MM.1S (cell line): ENCODE measurements at regions not wholly inside any gene's neighbourhood (a gene's known extent, or its start where the extent isn't known, plus 50 kb on each side); places are given as distances from the start of the nearest gene placed in this dataset.

Experiments used
- DNase-seq: peaks from one replicate; pipeline ENCODE4 v3.0.0-alpha.2; 2015
- H2AFZ ChIP-seq: fragments of 300-600 bp; sonication (generic); 2 replicates; pipeline ENCODE4 v1.6.0; 2016; ENCODE audit warnings: antibody characterized with exemption, low read length
- H3F3A ChIP-seq: fragments of 300-600 bp; sonication (generic); 2 replicates; pipeline ENCODE4 v1.6.1; 2016; ENCODE audit warnings: mild to moderate bottlenecking, antibody characterized with exemption, low read length, moderate library complexity, mixed read lengths; ENCODE audit not compliant: insufficient read depth
- H3K27ac ChIP-seq: fragments of 300-600 bp; sonication (generic); 2 replicates; pipeline ENCODE4 v1.5.1; 2016; ENCODE audit warnings: mild to moderate bottlenecking, low read length
- H3K27me3 ChIP-seq: fragments of 300-600 bp; sonication (generic); replicated peaks from 2 replicates; pipeline ENCODE4 v1.6.0; 2016; ENCODE audit warnings: low read length; ENCODE audit not compliant: insufficient read depth
- H3K36me3 ChIP-seq: fragments of 300-600 bp; sonication (generic); replicated peaks from 2 replicates; pipeline ENCODE4 v1.6.1; 2016; ENCODE audit warnings: mild to moderate bottlenecking, low read length, mixed read lengths; ENCODE audit not compliant: insufficient read depth
- H3K4me1 ChIP-seq: fragments of 300-600 bp; sonication (generic); 2 replicates; pipeline ENCODE4 v1.6.1; 2016; ENCODE audit warnings: low read length, mixed read lengths
- H3K4me2 ChIP-seq: fragments of 300-600 bp; sonication (generic); 2 replicates; pipeline ENCODE4 v1.6.0; 2016; ENCODE audit warnings: low read depth, low read length
- H3K4me3 ChIP-seq: fragments of 300-600 bp; sonication (generic); 2 replicates; pipeline ENCODE4 v1.5.1; 2016; ENCODE audit warnings: low read length, mixed read lengths
- H3K79me2 ChIP-seq: fragments of 300-600 bp; sonication (generic); 2 replicates; pipeline ENCODE4 v1.6.1; 2016; ENCODE audit warnings: mixed run types, low read length, mixed read lengths
- H3K9ac ChIP-seq: fragments of 300-600 bp; sonication (generic); 2 replicates; pipeline ENCODE4 v1.6.1; 2016; ENCODE audit warnings: low read length, mixed read lengths
- H3K9me2 ChIP-seq: fragments of 300-600 bp; sonication (generic); replicated peaks from 2 replicates; pipeline ENCODE4 v1.6.1; 2016; ENCODE audit warnings: mild to moderate bottlenecking, low read length, mixed read lengths; ENCODE audit not compliant: insufficient read depth
- H3K9me3 ChIP-seq: fragments of 300-600 bp; sonication (generic); replicated peaks from 2 replicates; pipeline ENCODE4 v1.6.1; 2016; ENCODE audit warnings: mild to moderate bottlenecking, low read length, mixed read lengths; ENCODE audit not compliant: insufficient read depth
- H4K20me1 ChIP-seq: fragments of 300-600 bp; sonication (generic); 2 replicates; pipeline ENCODE4 v1.6.1; 2016; ENCODE audit warnings: mild to moderate bottlenecking, low read length, moderate library complexity, mixed read lengths; ENCODE audit not compliant: insufficient read depth
- EZH2 ChIP-seq: fragments of 300-600 bp; sonication (generic); optimal IDR thresholded peaks from 2 replicates; pipeline ENCODE3; 2017; ENCODE audit warnings: low read depth, mild to moderate bottlenecking, antibody characterized with exemption, low read length, mixed read lengths
- EZH2phosphoT487 ChIP-seq: fragments of 300-600 bp; sonication (generic); IDR thresholded peaks from 2 replicates; pipeline ENCODE4 v1.6.1; 2018; ENCODE audit warnings: antibody characterized with exemption, low read length
- TF ChIP-seq, protein P1 (sequence below): fragments of 300-600 bp; sonication (generic); IDR thresholded peaks from 2 replicates; pipeline ENCODE4 v1.5.1; 2016; ENCODE audit warnings: antibody characterized with exemption, low read length, mixed read lengths

DNA sequence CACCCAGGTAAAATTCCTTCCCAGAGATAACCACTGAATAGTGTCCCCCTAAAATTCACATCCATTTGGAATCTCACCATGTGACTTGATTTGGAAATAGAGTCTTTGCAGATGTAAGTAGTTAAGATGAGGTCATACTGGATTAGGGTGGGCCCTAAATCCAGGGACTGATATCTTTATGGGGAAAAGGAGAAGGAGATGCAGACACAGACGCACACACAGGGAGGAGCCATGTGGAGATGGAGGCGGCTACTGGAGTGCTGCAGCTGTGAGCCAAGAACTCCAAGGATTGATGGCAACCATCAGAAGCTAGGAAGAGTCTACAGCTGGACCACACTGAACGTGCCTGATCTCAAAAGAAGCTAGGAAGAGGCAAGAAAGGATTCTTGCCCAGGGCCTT is 96.6 kb upstream of the SRD5A3 start:
- H3K27me3 ChIP-seq = no peaks in the 10 kb centered on the region
- H2AFZ ChIP-seq = no peak overlapping the region
- H3K4me2 ChIP-seq = no peak overlapping the region
- TF ChIP-seq, protein P1, sequence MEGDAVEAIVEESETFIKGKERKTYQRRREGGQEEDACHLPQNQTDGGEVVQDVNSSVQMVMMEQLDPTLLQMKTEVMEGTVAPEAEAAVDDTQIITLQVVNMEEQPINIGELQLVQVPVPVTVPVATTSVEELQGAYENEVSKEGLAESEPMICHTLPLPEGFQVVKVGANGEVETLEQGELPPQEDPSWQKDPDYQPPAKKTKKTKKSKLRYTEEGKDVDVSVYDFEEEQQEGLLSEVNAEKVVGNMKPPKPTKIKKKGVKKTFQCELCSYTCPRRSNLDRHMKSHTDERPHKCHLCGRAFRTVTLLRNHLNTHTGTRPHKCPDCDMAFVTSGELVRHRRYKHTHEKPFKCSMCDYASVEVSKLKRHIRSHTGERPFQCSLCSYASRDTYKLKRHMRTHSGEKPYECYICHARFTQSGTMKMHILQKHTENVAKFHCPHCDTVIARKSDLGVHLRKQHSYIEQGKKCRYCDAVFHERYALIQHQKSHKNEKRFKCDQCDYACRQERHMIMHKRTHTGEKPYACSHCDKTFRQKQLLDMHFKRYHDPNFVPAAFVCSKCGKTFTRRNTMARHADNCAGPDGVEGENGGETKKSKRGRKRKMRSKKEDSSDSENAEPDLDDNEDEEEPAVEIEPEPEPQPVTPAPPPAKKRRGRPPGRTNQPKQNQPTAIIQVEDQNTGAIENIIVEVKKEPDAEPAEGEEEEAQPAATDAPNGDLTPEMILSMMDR = no peak
- no peak for TF ChIP-seq EZH2phosphoT487
- no peak for TF ChIP-seq EZH2
- no peaks in the 10 kb centered on the region for H3K9me2 ChIP-seq
- H4K20me1 ChIP-seq = no peaks in the 10 kb centered on the region
- no peaks in the 10 kb centered on the region for H3K9me3 ChIP-seq
- no peaks in the 10 kb centered on the region for H3K79me2 ChIP-seq
- H3K4me1 ChIP-seq = no peaks in the 10 kb centered on the region
- DNase-seq = no peak
- H3K36me3 ChIP-seq = no peaks in the 10 kb centered on the region
- H3F3A ChIP-seq = no peaks in the 10 kb centered on the region
- H3K9ac ChIP-seq = no peak overlapping the region
- H3K4me3 ChIP-seq = no peak overlapping the region
- no peak overlapping the region for H3K27ac ChIP-seq

DNA sequence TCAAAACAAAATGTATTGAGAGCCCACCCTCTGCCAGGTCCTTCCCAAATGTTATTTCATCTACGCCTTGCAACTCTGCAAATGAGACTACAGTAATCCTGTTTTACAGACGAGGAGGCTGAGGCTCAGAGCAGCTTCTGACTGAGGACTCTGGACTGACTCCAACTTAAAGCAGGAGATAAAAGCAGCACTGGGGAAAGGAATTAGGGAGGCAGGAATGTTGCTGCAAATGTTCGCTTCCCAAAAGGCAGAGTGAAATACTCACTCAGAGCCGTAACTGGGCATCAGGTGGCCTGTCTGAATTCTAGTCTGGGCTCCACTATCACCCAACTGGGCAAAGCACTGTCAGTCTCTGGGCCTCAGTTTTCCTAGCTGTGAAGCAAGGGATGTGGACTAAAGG is 94.7 kb upstream of the SRD5A3 start:
- no peaks in the 10 kb centered on the region for H3K36me3 ChIP-seq
- no peaks in the 10 kb centered on the region for H3K9me3 ChIP-seq
- no peak for DNase-seq
- no peaks in the 10 kb centered on the region for H3K9me2 ChIP-seq
- H2AFZ ChIP-seq = no peak overlapping the region
- H3F3A ChIP-seq = no peaks in the 10 kb centered on the region
- no peaks in the 10 kb centered on the region for H4K20me1 ChIP-seq
- no peak overlapping the region for H3K27ac ChIP-seq
- no peak overlapping the region for H3K4me2 ChIP-seq
- H3K79me2 ChIP-seq = no peaks in the 10 kb centered on the region
- H3K4me1 ChIP-seq = no peaks in the 10 kb centered on the region
- no peaks in the 10 kb centered on the region for H3K27me3 ChIP-seq
- TF ChIP-seq EZH2phosphoT487 = no peak
- TF ChIP-seq EZH2 = no peak
- TF ChIP-seq, protein P1 = no peak
- no peak overlapping the region for H3K4me3 ChIP-seq
- H3K9ac ChIP-seq = no peak overlapping the region

DNA sequence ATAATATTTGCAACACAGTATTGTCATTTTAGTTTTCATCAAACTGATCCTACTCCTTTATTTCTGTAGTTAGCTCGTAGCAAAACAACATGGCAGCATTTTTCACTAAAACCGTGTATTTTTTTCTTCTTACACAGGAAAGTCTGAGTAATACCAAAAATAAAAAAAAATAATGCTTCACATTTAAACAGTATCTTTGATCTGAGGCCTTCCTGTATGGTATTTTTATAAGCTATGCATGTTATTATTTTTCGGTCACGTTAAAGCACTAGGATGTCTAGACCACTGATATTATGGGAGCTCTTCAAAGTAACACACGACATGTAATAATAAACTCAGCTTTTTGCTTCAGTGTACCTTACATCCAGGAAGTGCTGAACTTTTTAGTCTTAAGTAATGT is 94.1 kb upstream of the SRD5A3 start:
- Histone ChIP-seq H3K4me1 (no peaks in the 10 kb centered on the region), H3K9me3 (no peaks in the 10 kb centered on the region), H3K4me2 (no peak overlapping the region), H3K9ac (no peak overlapping the region), H3K79me2 (no peaks in the 10 kb centered on the region), H3K9me2 (no peaks in the 10 kb centered on the region), H3K27ac (no peak overlapping the region), H2AFZ (no peak overlapping the region), H3K27me3 (no peaks in the 10 kb centered on the region), H3F3A (no peaks in the 10 kb centered on the region), H4K20me1 (no peaks in the 10 kb centered on the region), H3K4me3 (no peak overlapping the region), H3K36me3 (no peaks in the 10 kb centered on the region)
- DNase-seq = no peak
- TF ChIP-seq, protein P1 = no peak
- TF ChIP-seq EZH2phosphoT487 = no peak
- no peak for TF ChIP-seq EZH2
